ENCODE measurements at regions not wholly inside any gene's neighbourhood (a gene's known extent, or its start where the extent isn't known, plus 50 kb on each side); places are given as distances from the start of the nearest gene placed in this dataset.

GRCh38 chr7:21261627-21262594 lies 166.0 kb upstream of the SP4 start:
- TF ChIP-seq, protein P1, sequence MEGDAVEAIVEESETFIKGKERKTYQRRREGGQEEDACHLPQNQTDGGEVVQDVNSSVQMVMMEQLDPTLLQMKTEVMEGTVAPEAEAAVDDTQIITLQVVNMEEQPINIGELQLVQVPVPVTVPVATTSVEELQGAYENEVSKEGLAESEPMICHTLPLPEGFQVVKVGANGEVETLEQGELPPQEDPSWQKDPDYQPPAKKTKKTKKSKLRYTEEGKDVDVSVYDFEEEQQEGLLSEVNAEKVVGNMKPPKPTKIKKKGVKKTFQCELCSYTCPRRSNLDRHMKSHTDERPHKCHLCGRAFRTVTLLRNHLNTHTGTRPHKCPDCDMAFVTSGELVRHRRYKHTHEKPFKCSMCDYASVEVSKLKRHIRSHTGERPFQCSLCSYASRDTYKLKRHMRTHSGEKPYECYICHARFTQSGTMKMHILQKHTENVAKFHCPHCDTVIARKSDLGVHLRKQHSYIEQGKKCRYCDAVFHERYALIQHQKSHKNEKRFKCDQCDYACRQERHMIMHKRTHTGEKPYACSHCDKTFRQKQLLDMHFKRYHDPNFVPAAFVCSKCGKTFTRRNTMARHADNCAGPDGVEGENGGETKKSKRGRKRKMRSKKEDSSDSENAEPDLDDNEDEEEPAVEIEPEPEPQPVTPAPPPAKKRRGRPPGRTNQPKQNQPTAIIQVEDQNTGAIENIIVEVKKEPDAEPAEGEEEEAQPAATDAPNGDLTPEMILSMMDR (IDR thresholded peaks at IDR 0.05), result peak in 3 of 4 experiments; percentile 23 to 54 (median 31)
- TF ChIP-seq POLR2A (IDR thresholded peaks at IDR 0.05), result no peak
